ENCODE measurements at regions not wholly inside any gene's neighbourhood (a gene's known extent, or its start where the extent isn't known, plus 50 kb on each side); places are given as distances from the start of the nearest gene placed in this dataset.

- WGBS (ENCODE audit: extremely low coverage, insufficient coverage, insufficient read length), result no CpG with 5 or more reads among the region's 3 CpGs
Observed at GRCh38 chr7:46937826-46938225, 644.1 kb downstream of the TNS3 start.

DNA sequence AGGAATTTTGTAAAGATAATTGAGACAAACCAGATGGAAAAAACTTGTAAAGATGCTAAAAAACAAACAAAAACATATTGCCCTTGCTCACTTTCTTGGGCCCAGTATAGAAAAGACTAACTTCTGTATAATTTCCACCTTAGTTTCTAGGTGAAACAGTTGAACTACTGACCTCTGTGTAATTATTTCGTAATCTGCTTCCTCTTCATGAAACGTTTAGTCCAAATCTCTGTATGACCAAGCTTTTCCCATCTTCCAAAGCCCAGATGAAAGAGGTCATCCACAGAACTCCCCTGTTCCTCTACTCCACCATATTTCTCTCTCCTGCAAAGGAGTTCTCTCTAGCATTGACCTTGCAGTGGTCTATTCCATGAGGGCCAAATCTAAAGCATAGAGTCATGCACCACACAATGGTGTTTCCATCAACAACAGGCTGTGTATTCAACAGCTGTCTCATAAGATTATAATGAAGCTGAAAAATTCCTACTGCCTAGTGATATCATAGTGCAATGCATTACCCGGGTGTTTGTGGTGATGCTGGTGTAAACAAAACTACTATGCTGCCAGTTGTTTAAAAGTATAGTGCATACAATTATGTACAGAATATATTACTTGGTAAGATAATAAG, 647.6 kb downstream of the TNS3 start:
- no peaks in the 10 kb centered on the region for H3K9me3 ChIP-seq (ENCODE audit: insufficient read depth, low read depth, low read length)
- peak; percentile 34 to 69 for DNase-seq
- H4K12ac ChIP-seq (ENCODE audit: low read depth, low read length), result no peak overlapping the region
- H4K91ac ChIP-seq (ENCODE audit: low read depth, low read length), result no peak overlapping the region
- no peak overlapping the region for H2BK120ac ChIP-seq (ENCODE audit: insufficient read depth, low read length, poor library complexity)
- no peak overlapping the region for H3K18ac ChIP-seq (ENCODE audit: low read length)
- H3K79me2 ChIP-seq (ENCODE audit: control insufficient read depth, insufficient read depth, low read length, poor library complexity), result no peaks in the 10 kb centered on the region
- no peak overlapping the region for H3K9ac ChIP-seq (ENCODE audit: low read length)
- H2BK12ac ChIP-seq (ENCODE audit: low read length), result no peak overlapping the region
- no peak overlapping the region for H2BK5ac ChIP-seq (ENCODE audit: low read depth, low read length, poor library complexity)
- no peaks in the 10 kb centered on the region for H3K27me3 ChIP-seq (ENCODE audit: insufficient read depth, low read length)
- no peak overlapping the region for H2AK5ac ChIP-seq (ENCODE audit: low read length)
- no peak overlapping the region for H3K4me3 ChIP-seq (ENCODE audit: low read depth, low read length)
- no peak overlapping the region for H3K4me2 ChIP-seq (ENCODE audit: low read length)
- WGBS (ENCODE audit: extremely low coverage, insufficient coverage, insufficient read length), result no CpG with 5 or more reads among the region's 3 CpGs
- H3K36me3 ChIP-seq (ENCODE audit: control insufficient read depth in 1 of 2, insufficient read depth in 2 of 2, low read length in 2 of 2), result no peaks in the 10 kb centered on the region
- H3K4ac ChIP-seq (ENCODE audit: low read depth, low read length), result no peak overlapping the region
- H4K8ac ChIP-seq (ENCODE audit: low read depth, low read length), result no peak overlapping the region
- H3K23ac ChIP-seq (ENCODE audit: low read length), result no peak overlapping the region
- H2AFZ ChIP-seq (ENCODE audit: insufficient read depth, low read length, poor library complexity), result no peak overlapping the region
- no peaks in the 10 kb centered on the region for H3K4me1 ChIP-seq (ENCODE audit: control insufficient read depth in 1 of 2, insufficient read depth in 2 of 2, low read length in 2 of 2)
- H3K14ac ChIP-seq (ENCODE audit: low read length), result no peak overlapping the region
- H3K79me1 ChIP-seq (ENCODE audit: low read length), result no peaks in the 10 kb centered on the region
- no peak overlapping the region for H3K27ac ChIP-seq (ENCODE audit: low read depth, low read length)

More at GRCh38 chr7:46937826-46938225, 644.1 kb downstream of the TNS3 start:
- H3K79me2 ChIP-seq (ENCODE audit: control insufficient read depth, insufficient read depth, low read length, poor library complexity), result no peaks in the 10 kb centered on the region
- H4K8ac ChIP-seq (ENCODE audit: low read depth, low read length), result no peak overlapping the region
- H4K12ac ChIP-seq (ENCODE audit: low read depth, low read length), result no peak overlapping the region
- no peak overlapping the region for H3K4me2 ChIP-seq (ENCODE audit: low read length)
- H3K9me3 ChIP-seq (ENCODE audit: insufficient read depth, low read depth, low read length), result no peaks in the 10 kb centered on the region
- no peak overlapping the region for H3K4me3 ChIP-seq (ENCODE audit: low read depth, low read length)
- H2BK12ac ChIP-seq (ENCODE audit: low read length), result no peak overlapping the region
- no peak overlapping the region for H3K18ac ChIP-seq (ENCODE audit: low read length)
- no peaks in the 10 kb centered on the region for H3K36me3 ChIP-seq (ENCODE audit: control insufficient read depth in 1 of 2, insufficient read depth in 2 of 2, low read length in 2 of 2)
- H2AK5ac ChIP-seq (ENCODE audit: low read length), result no peak overlapping the region
- no peak overlapping the region for H2BK5ac ChIP-seq (ENCODE audit: low read depth, low read length, poor library complexity)
- no peak overlapping the region for H3K4ac ChIP-seq (ENCODE audit: low read depth, low read length)
- no peak overlapping the region for H4K91ac ChIP-seq (ENCODE audit: low read depth, low read length)
- H2AFZ ChIP-seq (ENCODE audit: insufficient read depth, low read length, poor library complexity), result no peak overlapping the region
- no peaks in the 10 kb centered on the region for H3K27me3 ChIP-seq (ENCODE audit: insufficient read depth, low read length)
- H2BK120ac ChIP-seq (ENCODE audit: insufficient read depth, low read length, poor library complexity), result no peak overlapping the region
- no peak overlapping the region for H3K9ac ChIP-seq (ENCODE audit: low read length)
- H3K79me1 ChIP-seq (ENCODE audit: low read length), result no peaks in the 10 kb centered on the region
- no peak overlapping the region for H3K23ac ChIP-seq (ENCODE audit: low read length)
- H3K27ac ChIP-seq (ENCODE audit: low read depth, low read length), result no peak overlapping the region
- H3K14ac ChIP-seq (ENCODE audit: low read length), result no peak overlapping the region
- no peak for DNase-seq
- no peaks in the 10 kb centered on the region for H3K4me1 ChIP-seq (ENCODE audit: control insufficient read depth in 1 of 2, insufficient read depth in 2 of 2, low read length in 2 of 2)

DNA sequence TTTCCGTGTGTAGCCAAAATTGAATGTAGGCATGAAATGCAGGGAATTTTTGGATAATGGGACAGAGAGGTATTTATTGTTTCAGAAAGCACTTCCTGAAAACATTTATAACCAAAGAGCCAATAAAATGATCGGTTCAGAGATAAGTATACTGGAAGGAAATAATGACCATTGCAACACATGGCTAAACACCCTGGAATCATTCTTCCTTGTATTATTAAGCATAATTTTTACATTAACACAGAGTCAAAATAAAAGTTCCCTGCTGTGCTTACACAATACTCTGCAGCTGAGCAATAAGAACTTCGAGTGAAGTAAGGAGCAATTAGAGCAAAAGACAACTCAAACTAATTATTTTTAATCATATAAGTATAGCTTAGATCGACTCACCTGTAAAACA, 648.3 kb downstream of the TNS3 start:
- no peak overlapping the region for H3K27ac ChIP-seq (ENCODE audit: low read depth, low read length)
- no peaks in the 10 kb centered on the region for H3K4me1 ChIP-seq (ENCODE audit: control insufficient read depth in 1 of 2, insufficient read depth in 2 of 2, low read length in 2 of 2)
- no peak overlapping the region for H3K23ac ChIP-seq (ENCODE audit: low read length)

GRCh38 chr7:46932676-46933424, 649.1 kb downstream of the TNS3 start:
- Histone ChIP-seq H3K23ac (ENCODE audit: low read length) (no peak overlapping the region), H3K79me2 (ENCODE audit: control insufficient read depth, insufficient read depth, low read length, poor library complexity) (no peaks in the 10 kb centered on the region)
- WGBS (ENCODE audit: extremely low coverage, insufficient coverage, insufficient read length), result no CpG with 5 or more reads among the region's 7 CpGs

More for the DNA sequence above, 648.3 kb downstream of the TNS3 start:
- Histone ChIP-seq H4K91ac (ENCODE audit: low read depth, low read length) (no peak overlapping the region), H3K9me3 (ENCODE audit: insufficient read depth, low read depth, low read length) (no peaks in the 10 kb centered on the region), H2BK120ac (ENCODE audit: insufficient read depth, low read length, poor library complexity) (no peak overlapping the region), H3K4me3 (ENCODE audit: low read depth, low read length) (no peak overlapping the region), H3K4me2 (ENCODE audit: low read length) (no peak overlapping the region), H4K12ac (ENCODE audit: low read depth, low read length) (no peak overlapping the region), H3K4ac (ENCODE audit: low read depth, low read length) (no peak overlapping the region), H3K79me2 (ENCODE audit: control insufficient read depth, insufficient read depth, low read length, poor library complexity) (no peaks in the 10 kb centered on the region), H2AFZ (ENCODE audit: insufficient read depth, low read length, poor library complexity) (no peak overlapping the region), H3K14ac (ENCODE audit: low read length) (no peak overlapping the region), H4K8ac (ENCODE audit: low read depth, low read length) (no peak overlapping the region), H3K9ac (ENCODE audit: low read length) (no peak overlapping the region), H3K18ac (ENCODE audit: low read length) (no peak overlapping the region), H3K36me3 (ENCODE audit: control insufficient read depth in 1 of 2, insufficient read depth in 2 of 2, low read length in 2 of 2) (no peaks in the 10 kb centered on the region), H2AK5ac (ENCODE audit: low read length) (no peak overlapping the region), H3K27me3 (ENCODE audit: insufficient read depth, low read length) (no peaks in the 10 kb centered on the region), H3K79me1 (ENCODE audit: low read length) (no peaks in the 10 kb centered on the region), H2BK5ac (ENCODE audit: low read depth, low read length, poor library complexity) (no peak overlapping the region), H2BK12ac (ENCODE audit: low read length) (no peak overlapping the region)
- WGBS (ENCODE audit: extremely low coverage, insufficient coverage, insufficient read length), result no CpG with 5 or more reads among the region's 4 CpGs
- no peak for DNase-seq

More at GRCh38 chr7:46932676-46933424, 649.1 kb downstream of the TNS3 start:
- peaks cover 2% of the 10 kb centered on the region for H3K79me1 ChIP-seq (ENCODE audit: low read length)
- DNase-seq, result peak; percentile 70 to 89
- no peak overlapping the region for H4K91ac ChIP-seq (ENCODE audit: low read depth, low read length)
- H3K36me3 ChIP-seq (ENCODE audit: control insufficient read depth in 1 of 2, insufficient read depth in 2 of 2, low read length in 2 of 2), result no peaks in the 10 kb centered on the region
- H2AK5ac ChIP-seq (ENCODE audit: low read length), result no peak overlapping the region
- H2BK120ac ChIP-seq (ENCODE audit: insufficient read depth, low read length, poor library complexity), result no peak overlapping the region
- H3K27me3 ChIP-seq (ENCODE audit: insufficient read depth, low read length), result no peaks in the 10 kb centered on the region
- no peak overlapping the region for H3K27ac ChIP-seq (ENCODE audit: low read depth, low read length)
- no peak overlapping the region for H3K14ac ChIP-seq (ENCODE audit: low read length)
- no peaks in the 10 kb centered on the region for H3K9me3 ChIP-seq (ENCODE audit: insufficient read depth, low read depth, low read length)
- no peak overlapping the region for H3K4me3 ChIP-seq (ENCODE audit: low read depth, low read length)
- H4K8ac ChIP-seq (ENCODE audit: low read depth, low read length), result no peak overlapping the region
- no peak overlapping the region for H3K18ac ChIP-seq (ENCODE audit: low read length)
- H2BK5ac ChIP-seq (ENCODE audit: low read depth, low read length, poor library complexity), result no peak overlapping the region
- H3K4ac ChIP-seq (ENCODE audit: low read depth, low read length), result no peak overlapping the region
- H2AFZ ChIP-seq (ENCODE audit: insufficient read depth, low read length, poor library complexity), result no peak overlapping the region
- H3K4me2 ChIP-seq (ENCODE audit: low read length), result no peak overlapping the region
- H3K9ac ChIP-seq (ENCODE audit: low read length), result no peak overlapping the region
- peak overlapping the region; percentile 24 for H2BK12ac ChIP-seq (ENCODE audit: low read length)
- H4K12ac ChIP-seq (ENCODE audit: low read depth, low read length), result no peak overlapping the region
- H3K4me1 ChIP-seq (ENCODE audit: control insufficient read depth in 1 of 2, insufficient read depth in 2 of 2, low read length in 2 of 2), result no peaks in the 10 kb centered on the region
